ENCODE measurements at regions not wholly inside any gene's neighbourhood (a gene's known extent, or its start where the extent isn't known, plus 50 kb on each side); places are given as distances from the start of the nearest gene placed in this dataset.

DNA sequence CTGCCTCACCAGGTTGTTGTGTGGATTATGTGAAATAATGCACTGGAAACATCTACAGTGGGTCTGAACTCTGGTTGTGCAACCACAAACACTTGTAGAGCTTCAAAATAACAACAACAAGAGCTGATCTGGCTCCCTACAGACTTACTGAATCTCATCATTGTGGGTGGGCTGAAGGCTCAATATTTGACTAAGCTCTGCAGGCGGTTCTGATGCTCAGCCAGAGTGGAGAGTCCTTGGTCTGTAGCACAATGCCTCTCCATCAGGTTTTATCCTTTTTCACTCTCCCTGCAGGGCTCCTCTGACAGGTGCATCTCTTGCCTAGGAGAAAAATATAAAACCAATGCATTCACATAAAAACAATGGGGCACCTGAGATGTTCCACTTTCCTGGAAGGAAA lies 456.3 kb upstream of the ONECUT1 start:
- TF ChIP-seq CTCF (conservative IDR thresholded peaks at IDR 0.05) (no peak), ZFX (IDR thresholded peaks at IDR 0.05) (no peak)

DNA sequence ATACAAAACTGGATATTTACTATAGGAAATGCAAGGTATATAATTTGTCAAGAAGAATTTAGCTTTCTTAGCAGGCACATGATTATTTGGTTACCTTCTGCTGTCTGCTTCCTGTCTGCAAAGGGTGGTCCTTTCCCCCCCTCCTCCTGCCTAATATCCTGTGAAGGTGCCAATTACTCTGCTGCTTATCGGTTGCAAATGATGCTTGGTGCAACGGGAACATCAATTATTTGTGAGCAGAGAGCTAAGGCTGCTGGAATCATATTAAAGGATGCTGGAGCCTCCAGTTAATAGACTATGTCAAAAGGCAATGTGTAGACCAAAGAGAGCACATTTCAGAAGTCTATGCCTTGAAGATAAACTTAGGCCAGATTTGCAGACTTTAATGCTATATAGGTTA lies 443.7 kb upstream of the ONECUT1 start:
- H3K27ac ChIP-seq, result no peak overlapping the region
- TF ChIP-seq ZFX (IDR thresholded peaks at IDR 0.05), result no peak
- TF ChIP-seq CTCF (conservative IDR thresholded peaks at IDR 0.05), result no peak

More for the DNA sequence above, 456.3 kb upstream of the ONECUT1 start:
- no peak overlapping the region for H3K27ac ChIP-seq

DNA sequence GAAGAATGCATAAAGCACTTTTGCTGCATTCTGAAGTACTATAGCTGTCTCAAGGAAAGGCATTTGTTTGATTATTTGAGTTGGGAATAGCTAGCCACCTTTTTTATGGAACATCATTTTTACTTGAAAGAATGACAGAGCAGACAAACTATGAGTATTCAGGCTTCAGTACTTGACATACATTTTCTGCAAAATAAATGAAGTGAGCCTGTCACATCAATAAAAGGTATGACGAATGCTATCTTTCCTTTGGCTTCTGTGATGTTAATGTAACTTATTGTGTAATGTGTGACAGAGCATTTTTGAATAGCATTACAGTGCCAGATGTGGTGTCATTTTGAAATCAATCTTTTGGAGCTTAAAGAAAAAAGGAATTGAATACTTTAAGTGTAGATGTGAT lies 440.3 kb upstream of the ONECUT1 start:
- H3K27ac ChIP-seq, result no peak overlapping the region
- no peak for TF ChIP-seq ZFX (IDR thresholded peaks at IDR 0.05)

- H3K27ac ChIP-seq, result no peak overlapping the region
- TF ChIP-seq ZFX (IDR thresholded peaks at IDR 0.05) (no peak), CTCF (conservative IDR thresholded peaks at IDR 0.05) (no peak)
These were observed 436.4 kb upstream of the ONECUT1 start for GRCh38 chr15:53226559-53226958.

- no peak overlapping the region for H3K27ac ChIP-seq
- TF ChIP-seq CTCF (conservative IDR thresholded peaks at IDR 0.05), result no peak
- TF ChIP-seq ZFX (IDR thresholded peaks at IDR 0.05), result no peak
These were observed 435.6 kb upstream of the ONECUT1 start for GRCh38 chr15:53225781-53226180.

- H3K27ac ChIP-seq, result no peak overlapping the region
- TF ChIP-seq ZFX (IDR thresholded peaks at IDR 0.05) (no peak), CTCF (conservative IDR thresholded peaks at IDR 0.05) (no peak)
These were observed 434.2 kb upstream of the ONECUT1 start for GRCh38 chr15:53224371-53224770.

DNA sequence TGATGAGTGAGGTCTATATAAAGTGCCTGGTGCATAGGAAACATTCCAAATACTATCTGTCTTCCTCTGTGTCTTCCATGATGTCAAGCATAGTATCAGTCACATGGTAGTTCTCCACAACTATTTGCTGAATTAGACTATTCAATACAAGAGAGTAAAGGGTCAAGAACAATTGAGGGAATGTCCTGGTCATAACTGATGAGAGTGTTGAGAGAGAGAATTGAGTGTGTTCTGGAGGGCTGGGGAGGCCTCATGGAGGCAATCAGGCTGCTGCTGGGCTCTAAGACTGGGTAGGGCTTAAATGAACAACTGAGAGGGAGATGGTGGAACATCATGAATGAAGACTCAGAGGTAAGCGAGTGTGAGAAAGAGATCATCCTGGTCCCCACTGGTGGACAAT lies 433.7 kb upstream of the ONECUT1 start:
- no peak overlapping the region for H3K27ac ChIP-seq
- TF ChIP-seq ZFX (IDR thresholded peaks at IDR 0.05), result no peak
- no peak for TF ChIP-seq CTCF (conservative IDR thresholded peaks at IDR 0.05)

- H3K27ac ChIP-seq, result no peak overlapping the region
- TF ChIP-seq ZFX (IDR thresholded peaks at IDR 0.05), result no peak
- TF ChIP-seq CTCF (conservative IDR thresholded peaks at IDR 0.05), result no peak
These were observed 428.8 kb upstream of the ONECUT1 start for GRCh38 chr15:53218666-53219580.

Measured in C4-2B (cell line).